CD4-positive, alpha-beta T cell treated with Interleukin-12 subunit alpha and Interleukin-12 subunit beta, for 1 hour (primary cell): ENCODE measurements at regions not wholly inside any gene's neighbourhood (a gene's known extent, or its start where the extent isn't known, plus 50 kb on each side); places are given as distances from the start of the nearest gene placed in this dataset.

Experiments
- DNase-seq: peaks from one replicate; pipeline ENCODE4 v3.0.0-alpha.2; 2020

DNA sequence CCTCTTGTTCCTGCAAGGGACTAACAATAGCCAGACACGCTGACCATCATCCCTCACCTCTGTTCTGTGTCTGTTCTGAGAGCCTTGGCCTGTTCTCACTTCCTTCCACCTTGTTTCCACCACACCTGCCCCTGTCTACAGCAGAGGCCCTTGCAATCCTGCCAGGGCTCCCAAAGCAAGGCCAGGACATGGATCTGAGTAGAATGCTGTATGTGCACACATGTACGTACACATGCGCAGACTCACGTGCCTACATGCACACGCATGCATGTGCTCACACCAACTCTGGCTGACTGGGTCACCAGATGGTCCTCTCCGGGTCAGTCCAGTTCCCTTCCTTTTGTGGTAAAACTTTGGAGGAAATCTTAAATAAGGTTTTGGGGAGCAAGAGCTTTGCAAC is 133.0 kb upstream of the C14orf180 start:
- DNase-seq = no peak

DNA sequence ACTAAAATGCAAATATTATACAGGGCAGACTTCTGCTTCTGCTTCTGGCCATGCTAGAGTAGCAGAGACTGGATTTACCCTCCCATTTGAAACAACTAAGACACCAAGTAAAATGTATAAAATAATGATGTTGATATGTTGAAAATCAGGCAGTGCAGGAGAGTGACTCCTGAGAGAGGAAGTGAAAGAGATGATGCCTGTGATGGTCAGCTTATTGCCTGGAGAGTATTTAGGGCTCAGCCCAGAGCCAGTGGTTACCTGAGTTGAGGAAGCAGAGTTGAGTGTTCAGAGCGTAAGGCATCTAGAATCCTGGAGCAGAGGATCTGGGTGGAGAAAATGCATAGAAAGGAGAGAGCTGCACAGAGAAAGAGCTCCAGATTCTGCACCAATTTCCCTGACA is 131.8 kb upstream of the C14orf180 start:
- DNase-seq = no peak

DNA sequence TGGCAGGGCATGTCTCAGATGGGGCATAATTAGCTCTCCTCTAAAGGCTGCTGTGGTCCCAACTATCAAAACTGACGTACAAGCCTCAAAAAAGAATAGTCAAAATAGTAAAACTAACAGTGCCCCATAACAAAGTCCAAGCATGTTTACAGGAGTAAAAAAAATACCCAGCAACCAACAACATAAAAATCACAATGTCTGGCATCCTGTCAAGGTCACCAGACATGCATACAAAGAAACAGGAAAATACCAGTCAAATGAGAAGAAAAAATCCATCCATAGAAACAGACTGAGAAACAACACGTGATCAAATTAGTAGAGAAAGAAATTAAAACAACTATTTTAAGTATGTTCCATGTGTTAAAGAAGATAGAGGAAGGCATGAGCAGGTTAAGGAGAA is 131.2 kb upstream of the C14orf180 start:
- DNase-seq = no peak

DNA sequence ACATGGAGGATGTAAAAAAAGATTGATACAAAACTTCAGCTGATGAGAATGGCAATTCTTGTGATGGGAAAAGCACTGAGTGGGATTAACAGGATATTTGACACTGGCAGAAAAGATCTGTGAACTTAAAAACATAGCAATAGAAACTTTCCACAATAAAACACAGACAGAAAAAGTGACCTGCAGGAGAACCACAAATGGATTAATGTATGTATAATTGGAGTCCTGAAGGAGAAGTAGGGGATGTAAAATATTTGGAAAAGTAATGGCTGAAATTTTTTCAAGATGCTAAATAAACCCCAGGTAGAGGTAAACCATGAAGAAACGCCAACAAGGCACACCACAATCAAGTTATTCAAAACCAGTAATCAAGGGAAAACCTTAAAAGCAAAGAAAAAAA is 130.8 kb upstream of the C14orf180 start:
- DNase-seq = no peak

DNA sequence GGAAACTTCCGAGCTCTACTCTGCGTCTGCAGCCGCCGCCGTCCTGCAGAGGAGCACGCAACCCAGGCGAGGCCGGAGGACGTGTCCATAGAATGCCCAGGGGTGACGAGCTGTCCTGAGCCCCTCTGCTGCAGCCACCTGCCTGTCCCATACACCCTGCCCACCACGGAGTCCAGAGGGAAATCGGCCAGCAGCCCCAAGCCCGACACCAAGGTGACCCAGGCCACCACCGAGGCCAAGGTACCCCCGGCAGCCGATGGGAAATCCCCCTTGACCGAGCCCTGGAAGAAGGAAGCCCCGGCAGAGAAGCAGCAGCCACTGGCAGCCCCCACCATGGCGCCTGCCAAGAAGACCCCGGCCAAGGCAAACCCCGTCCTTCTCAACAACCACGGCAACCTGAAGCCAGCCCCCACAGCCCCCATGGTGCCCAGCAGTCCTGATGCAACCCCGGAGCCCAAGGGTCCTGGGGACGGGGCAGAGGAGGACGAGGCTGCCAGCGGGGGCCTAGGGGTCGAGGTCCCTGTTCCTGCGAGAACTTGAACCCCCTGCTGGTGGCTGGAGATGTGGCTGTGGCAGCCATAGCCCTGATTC is 128.7 kb upstream of the C14orf180 start:
- DNase-seq = no peak

DNA sequence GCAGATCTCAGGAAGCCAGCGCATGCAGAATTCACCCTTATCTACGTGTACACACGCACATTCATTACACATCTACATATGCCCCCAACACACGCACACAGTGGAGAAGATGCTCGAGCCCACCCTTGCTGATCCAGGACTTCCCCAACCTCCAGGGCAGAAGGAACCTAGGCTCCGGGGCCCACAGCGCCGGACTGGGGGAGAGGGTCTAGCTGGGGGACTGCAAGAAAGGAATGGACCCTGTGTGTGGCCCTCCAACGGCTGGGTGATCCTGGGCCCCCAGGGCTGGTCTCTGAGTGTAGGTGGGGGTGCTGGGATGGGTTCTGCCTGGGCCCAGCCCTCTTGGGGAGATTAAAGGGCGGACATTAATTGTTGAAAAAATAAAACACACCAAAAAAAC is 128.1 kb upstream of the C14orf180 start:
- no peak for DNase-seq

DNA sequence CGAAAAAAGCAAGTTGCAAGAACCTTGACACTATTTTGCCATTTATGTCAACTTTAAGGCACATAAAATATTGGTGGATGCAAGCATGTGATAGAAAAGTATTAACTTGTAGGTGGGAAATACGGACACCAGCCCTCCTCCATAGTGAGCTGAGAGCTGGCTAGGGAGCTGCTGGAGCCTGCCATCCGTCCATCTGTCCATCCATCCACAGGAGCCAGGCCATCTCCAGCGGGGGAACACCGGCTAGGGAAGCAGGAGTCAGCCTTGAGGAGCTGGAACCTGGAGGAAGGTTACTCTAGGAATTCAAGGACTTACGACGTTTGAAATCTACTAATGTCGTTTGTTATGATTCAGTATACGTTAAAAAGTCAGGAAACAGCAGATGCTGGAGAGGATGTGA is 120.7 kb upstream of the C14orf180 start:
- DNase-seq = no peak

DNA sequence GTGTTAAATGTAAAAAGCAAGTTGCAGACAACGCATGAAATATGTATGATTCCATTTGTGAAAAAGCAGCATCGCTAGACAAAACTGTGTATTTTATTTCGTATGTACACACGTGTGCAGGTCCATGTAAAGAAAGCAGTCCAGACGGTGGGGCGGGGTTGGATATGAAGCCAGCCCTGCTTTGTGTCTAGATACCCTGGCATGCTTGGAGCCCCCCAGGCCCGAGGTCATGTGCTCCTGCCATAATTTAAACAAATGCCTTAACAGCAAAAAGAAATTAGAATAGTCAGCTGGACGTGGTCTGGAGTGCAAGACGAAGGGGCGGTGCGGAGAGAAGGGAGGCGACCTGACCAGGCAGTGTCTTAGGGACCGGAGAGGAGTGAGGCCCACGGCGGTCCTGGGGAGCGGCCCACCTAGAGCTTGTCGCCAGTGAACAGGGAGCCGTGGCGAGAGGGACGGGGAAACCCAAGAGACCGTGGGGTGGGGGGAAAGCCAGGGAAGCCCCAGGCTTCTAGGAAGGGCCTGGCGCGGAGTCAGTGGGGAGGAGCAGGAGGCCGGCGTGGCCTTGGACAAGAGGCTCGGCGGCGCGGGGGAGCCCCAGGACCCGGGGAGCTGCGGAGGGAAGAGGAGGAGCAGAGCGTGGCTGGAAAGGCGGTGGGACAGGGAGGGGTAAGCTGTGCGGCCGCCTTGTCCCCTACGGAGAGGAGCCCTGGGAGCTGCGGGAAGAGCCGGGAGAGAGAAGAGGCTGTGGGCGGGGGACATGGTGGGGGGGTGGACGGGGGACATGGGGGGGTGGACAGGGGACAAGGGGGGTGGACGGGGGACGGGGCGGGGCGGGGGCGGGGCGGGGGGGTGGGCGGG is 118.5 kb upstream of the C14orf180 start:
- no peak for DNase-seq

DNA sequence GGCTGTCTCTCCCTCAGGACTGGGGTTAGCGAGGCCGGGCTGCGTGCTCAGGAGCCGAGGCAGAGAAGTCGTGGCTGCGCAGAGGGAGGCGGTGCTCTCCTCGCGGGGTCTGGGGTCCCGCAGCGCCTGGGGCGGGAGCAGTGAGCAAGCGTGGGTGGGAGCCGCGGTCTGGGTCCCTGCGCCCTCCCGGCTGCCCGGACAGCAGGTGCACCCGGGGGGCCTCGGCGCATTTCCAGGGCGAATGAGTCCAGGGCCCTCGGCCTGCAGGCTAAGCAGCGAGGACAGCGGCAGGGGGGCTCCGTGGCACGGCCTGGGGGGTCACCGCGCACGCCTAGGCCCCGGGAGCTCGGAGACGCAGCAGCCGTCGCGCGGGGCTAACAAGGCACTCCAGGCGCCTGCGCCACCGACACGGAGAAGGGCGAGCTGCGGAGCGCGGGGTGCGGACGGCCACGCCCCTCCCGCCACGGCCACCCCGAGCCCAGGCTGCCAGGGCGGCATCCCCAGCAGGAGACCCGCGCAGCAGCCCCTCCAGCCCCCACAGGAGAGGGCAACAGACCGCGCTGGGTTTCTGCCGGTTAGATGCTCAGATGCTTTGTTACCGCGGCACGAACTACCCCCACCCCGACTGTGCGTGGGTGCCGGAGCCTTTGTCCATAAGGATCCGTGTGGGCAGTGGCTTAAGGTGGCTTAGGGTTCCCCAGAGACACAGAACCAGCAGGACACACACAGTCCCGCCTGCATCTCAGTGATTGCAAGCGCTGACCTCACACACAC is 117.7 kb upstream of the C14orf180 start:
- DNase-seq = no peak

DNA sequence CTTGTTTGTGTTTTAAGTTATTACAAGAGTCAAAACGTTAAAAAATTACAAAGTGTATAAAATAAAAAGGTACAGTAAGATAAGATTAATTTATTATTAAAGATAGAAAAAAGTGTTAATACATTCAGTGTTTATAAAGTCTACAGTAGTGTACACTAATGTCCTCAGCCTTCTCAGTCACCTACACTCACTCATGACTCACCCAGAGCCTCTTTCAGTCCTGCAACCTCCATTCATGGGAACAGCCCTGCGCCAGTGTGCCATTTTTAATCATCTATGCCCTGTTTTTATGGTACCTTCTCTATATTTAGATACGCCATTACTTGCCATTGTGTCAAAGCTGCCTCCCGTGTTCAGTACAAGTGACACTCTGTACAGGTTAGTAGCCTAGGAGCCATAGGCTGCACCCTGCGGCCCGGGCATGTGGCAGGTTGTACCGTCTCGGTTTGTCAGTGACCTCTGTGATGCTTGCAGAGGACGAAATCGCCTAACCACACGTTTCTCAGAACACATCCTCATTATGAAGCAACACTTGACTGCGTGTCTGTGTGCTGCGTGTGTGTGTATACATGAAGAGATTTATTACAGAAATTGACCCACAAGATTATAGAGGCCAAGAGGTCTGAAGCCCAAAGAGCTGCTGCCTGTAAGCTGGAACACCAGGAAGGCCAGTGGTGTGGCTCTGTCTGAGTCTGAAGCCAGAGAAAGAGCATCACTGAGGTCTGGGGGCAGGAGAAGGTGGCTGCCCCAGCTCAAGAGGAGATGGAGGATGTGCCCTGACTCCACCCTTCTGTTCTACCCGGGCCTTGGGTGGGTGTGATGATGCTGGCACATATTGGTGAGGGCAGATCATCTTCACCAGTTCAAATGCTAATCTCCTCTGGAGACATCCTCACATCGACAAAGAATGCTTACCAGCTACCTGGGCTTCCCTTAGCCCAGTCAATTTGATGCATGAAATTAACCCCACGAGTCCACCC is 116.6 kb upstream of the C14orf180 start:
- no peak for DNase-seq

DNA sequence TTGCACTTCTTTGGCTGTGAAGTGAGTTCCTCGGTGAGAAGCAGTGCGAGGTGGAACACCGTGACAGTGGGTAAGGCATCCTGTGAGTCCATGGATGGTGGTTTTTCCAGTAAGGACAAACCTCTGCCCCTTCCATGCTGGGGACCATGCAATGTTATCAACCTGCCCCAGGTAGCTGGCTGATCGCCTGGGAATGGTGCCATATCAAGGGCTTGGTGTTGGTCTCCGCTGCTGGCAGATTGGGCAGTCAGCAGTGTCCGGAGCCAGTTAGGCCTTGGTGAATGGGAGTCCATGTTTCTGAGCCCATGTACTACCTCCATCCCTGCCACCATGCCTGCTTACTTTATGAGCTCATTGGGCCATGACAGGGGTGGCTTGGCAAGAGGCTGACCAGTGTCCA is 114.7 kb upstream of the C14orf180 start:
- DNase-seq = no peak

DNA sequence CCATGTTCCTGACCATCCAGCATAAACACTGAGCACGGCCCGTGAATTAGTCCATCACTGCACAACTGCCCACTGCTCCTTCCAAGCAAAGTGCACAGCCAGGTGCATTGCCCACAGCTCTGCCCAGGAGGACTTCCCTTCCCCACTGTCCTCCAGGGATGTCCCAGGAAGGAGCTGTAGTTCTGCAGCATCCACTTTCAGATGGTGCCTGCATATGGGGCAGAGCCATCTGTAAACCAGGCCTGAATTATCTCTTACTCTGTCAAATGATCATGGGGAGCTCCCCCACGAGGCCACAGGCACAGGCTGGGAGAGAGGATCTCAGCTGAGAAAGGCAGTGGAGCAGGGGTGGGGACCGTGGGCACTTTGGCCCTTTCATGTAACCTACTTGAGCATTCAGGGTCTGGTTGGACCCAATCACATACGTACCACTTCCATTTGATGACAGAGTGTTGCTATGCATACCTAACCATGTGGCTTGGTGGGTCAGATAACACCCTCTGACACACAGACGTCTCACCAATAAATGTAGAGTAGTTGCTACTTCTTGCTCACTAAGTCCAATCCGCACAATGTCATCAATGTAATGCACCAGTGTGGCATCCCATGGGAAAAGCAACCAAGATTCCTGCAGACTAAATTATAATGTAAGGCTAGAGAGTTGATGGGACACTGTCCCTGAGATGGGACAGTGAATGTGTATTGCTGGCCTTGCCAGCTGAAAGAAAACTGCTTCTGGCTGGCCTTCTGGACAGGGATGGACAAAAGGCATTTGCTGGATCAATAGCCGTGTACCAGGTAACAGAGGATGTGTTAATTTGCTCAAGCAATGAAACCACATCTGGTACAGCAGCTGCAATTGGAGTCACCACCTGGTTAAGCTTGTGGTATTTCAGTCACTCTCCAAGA is 113.8 kb upstream of the C14orf180 start:
- DNase-seq = no peak

DNA sequence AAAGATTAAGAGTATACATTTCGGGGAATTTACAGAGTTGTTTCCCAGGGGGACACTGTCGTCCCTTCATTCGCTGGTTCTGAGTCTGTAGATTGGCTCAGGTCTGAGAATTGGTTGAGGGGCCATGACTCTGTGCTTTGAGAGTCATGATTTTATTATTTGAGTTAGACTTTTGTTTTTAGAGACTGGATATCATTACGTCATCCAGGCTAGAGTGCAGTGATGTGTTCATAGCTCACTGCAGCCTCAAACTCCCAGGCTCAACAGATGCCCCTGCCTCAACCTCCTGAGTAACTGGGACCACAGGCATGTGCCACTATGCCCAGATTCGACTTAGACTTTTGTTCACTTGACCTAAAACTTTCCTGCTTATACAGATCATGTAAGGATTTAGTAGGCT is 112.3 kb upstream of the C14orf180 start:
- no peak for DNase-seq

DNA sequence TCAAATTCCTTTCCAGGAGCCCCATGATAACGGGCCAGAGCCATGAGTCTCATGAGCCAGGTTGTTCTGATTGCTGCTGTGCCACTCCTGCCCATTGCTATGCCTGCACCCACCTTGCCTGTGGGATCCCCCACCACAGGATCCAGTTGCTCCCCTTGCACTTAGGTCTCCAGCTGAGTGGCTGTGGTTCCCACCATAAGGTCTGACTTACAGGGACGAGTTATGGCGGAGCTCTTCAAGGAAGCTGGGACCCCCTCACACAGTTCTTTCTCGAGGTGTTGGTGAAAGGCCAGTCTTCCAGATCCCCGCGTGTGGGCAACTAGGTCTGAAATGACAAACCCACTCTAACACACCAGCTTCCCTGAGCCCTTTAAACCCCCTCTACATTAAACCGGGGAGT is 111.9 kb upstream of the C14orf180 start:
- no peak for DNase-seq

DNA sequence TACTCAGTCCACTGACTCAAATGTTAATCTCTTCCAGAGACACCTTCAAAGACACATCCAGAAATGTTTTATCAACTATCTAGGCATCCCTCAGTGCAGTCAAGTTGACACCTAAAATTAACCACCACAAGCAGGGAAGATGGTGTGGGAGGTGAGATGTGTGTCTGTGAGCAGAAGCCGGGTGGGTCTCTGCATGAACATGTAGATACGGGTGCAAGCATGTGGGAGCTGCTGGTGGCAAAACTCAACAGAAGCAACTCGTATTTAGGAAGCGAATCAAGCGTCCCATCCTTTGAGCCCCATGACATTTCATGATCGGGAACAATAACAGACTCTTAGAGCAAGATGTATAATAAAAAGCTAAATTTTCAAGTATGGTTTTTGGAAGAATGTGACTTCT is 110.0 kb upstream of the C14orf180 start:
- DNase-seq = no peak

DNA sequence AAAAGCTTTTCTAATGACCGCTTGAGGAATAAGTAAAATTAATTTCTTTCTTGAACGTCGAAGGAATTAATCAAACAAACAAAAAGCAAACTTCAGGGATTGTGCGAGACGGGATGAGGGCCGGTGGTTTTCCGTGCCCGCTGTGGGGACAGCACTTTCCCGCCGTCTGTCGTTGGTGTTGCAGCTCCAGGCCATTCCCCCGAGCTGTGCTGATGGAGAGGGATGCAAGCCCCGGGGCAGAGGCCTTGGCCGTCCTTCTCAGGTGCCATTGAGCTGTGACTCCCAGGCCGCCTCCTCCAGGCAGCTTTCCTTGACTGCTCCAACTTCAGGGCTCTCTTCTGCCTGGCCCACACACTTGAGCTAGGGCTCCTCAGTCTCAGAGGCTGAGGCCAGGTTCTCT is 109.0 kb upstream of the C14orf180 start:
- DNase-seq = no peak

DNA sequence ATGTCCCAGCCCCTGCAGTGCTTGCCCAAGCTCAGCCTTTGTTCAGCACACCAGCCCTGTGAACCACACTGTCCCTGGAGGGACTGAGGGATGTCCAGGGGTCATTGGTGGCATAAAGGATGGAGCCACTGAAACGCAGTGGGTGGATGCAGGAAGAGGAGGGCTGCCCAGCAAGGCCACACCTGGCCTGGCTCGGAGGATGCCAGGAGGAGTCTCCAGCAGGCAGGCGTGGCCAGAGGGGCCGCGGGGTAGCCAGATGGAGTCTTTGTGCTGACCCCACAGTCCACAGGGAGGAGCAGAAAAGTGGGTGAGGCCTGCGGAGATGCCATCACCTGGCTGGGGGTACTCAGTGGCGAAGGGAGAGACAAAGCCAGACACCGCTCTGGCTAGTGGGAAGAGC is 108.5 kb upstream of the C14orf180 start:
- DNase-seq = no peak

DNA sequence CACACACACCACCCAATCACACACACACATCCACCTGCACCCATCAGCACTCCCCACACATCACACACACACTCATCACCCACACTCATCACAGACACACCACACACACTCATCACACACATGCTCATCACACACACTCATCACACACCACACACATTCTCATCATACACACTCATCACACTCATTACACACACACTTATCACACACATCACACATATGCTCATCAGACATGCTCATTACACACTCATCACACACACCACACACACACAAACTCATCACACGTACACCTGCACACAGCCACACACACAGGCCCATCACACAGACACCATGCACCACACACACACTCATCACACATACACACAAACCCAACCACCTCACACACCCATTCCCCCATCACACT is 107.5 kb upstream of the C14orf180 start:
- DNase-seq = no peak

DNA sequence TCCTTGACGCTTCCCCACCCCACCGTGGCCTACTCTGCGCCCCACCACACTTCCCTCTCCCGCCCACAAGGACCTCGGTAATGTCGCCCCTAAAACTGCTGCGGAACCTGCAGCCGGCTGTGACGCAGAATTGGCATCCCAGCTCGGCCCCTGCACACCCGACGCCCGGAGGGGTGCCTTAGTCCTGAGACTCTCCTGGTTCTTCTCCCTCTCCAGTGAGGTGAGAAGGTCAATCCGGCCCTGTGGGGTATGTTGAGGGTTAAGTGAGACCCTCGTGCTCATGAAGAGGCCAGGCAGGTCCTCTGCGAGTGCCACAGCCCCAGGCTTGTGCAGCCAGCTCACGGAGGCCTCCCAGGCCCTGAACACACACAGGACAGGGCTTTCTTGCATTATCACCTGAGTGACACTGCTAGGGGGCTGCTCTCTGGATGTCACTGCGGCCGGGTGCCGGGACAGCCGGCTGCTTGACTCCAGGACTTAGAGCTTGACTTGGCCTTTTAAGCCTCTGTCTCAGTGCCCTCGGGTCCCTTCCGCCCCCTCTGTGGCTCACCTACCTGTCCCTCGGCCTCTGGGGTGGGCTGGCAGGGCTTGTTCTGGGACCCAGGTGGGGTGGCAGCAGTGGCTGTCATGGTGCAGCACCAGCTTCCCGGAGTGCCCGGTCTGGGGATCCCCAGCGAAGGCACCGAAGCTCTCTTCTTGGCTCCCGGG is 106.9 kb upstream of the C14orf180 start:
- DNase-seq = no peak

DNA sequence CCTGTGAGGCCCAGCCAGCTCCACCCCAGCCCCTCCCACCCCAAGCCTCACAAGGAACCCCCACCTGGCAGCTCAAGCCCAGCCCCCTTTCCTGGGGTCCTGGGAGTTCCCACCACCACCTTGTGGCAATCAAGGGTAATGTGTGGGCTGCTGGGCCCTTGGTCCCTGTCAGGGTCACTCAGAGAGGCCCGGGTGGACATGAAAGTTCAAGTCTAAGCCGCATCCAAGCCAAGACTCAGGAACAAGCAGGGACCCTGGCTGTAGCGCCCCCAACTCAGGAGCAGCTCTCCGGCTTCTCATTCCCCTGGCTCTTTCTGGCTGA is 106.4 kb upstream of the C14orf180 start:
- no peak for DNase-seq
